GM23338 (cell line): ENCODE measurements at regions not wholly inside any gene's neighbourhood (a gene's known extent, or its start where the extent isn't known, plus 50 kb on each side); places are given as distances from the start of the nearest gene placed in this dataset.

ENCODE experiments used
- CREB1 ChIP-seq: fragments of 250-450 bp; sonication (Bioruptor Pico); IDR thresholded peaks from 2 replicates; pipeline ENCODE4 v1.5.0; 2020; ENCODE audit warnings: low read depth, mild to moderate bottlenecking, moderate library complexity
- EZH2 ChIP-seq: fragments of 200-600 bp; sonication (generic); IDR thresholded peaks from one replicate; pipeline ENCODE4 v1.8.0; 2017; ENCODE audit warnings: antibody characterized with exemption, mild to moderate bottlenecking, low read depth; ENCODE audit not compliant: unreplicated experiment
- EZH2phosphoT487 ChIP-seq: fragments of 200-600 bp; sonication (generic); IDR thresholded peaks from one replicate; pipeline ENCODE4 v1.8.1; 2018; ENCODE audit warnings: antibody characterized with exemption; ENCODE audit not compliant: unreplicated experiment
- JUNB ChIP-seq: IDR thresholded peaks from one replicate; pipeline ENCODE4 v1.6.1; 2016; ENCODE audit warnings: antibody characterized with exemption; ENCODE audit not compliant: unreplicated experiment
- NANOG ChIP-seq: IDR thresholded peaks from 2 replicates; pipeline ENCODE4 v1.6.1; 2016; ENCODE audit warnings: antibody characterized with exemption, borderline replicate concordance
- POLR2AphosphoS5 ChIP-seq: IDR thresholded peaks from 2 replicates; pipeline ENCODE4 v1.6.1; 2016; ENCODE audit warnings: antibody characterized with exemption, low read depth
- TF ChIP-seq, protein P1 (sequence below), 2 experiments: fragments of 200-600 bp in 1 of 2; sonication (generic) in 1 of 2; conservative IDR thresholded peaks; 2 replicates each; pipeline versions ENCODE4 v1.5.1 to v1.6.1; 2016 to 2017; ENCODE audit warnings: antibody characterized with exemption in 2 of 2, low read depth in 2 of 2, mild to moderate bottlenecking in 2 of 2, moderate library complexity in 1 of 2
- TF ChIP-seq, protein P2 (sequence below): IDR thresholded peaks from 2 replicates; pipeline ENCODE4 v1.6.1; 2016; ENCODE audit warnings: antibody characterized with exemption
- TF ChIP-seq, protein P3 (sequence below): IDR thresholded peaks from one replicate; pipeline ENCODE4 v1.6.1; 2018; ENCODE audit warnings: antibody characterized with exemption; ENCODE audit not compliant: unreplicated experiment

GRCh38 chr16:72262711-72263110 is 90.8 kb upstream of the PMFBP1 start:
- TF ChIP-seq, protein P1, sequence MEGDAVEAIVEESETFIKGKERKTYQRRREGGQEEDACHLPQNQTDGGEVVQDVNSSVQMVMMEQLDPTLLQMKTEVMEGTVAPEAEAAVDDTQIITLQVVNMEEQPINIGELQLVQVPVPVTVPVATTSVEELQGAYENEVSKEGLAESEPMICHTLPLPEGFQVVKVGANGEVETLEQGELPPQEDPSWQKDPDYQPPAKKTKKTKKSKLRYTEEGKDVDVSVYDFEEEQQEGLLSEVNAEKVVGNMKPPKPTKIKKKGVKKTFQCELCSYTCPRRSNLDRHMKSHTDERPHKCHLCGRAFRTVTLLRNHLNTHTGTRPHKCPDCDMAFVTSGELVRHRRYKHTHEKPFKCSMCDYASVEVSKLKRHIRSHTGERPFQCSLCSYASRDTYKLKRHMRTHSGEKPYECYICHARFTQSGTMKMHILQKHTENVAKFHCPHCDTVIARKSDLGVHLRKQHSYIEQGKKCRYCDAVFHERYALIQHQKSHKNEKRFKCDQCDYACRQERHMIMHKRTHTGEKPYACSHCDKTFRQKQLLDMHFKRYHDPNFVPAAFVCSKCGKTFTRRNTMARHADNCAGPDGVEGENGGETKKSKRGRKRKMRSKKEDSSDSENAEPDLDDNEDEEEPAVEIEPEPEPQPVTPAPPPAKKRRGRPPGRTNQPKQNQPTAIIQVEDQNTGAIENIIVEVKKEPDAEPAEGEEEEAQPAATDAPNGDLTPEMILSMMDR (conservative IDR thresholded peaks at IDR 0.05; ENCODE audit: low read depth in 2 of 2): no peak
- no peak for TF ChIP-seq EZH2phosphoT487
- TF ChIP-seq, protein P2, sequence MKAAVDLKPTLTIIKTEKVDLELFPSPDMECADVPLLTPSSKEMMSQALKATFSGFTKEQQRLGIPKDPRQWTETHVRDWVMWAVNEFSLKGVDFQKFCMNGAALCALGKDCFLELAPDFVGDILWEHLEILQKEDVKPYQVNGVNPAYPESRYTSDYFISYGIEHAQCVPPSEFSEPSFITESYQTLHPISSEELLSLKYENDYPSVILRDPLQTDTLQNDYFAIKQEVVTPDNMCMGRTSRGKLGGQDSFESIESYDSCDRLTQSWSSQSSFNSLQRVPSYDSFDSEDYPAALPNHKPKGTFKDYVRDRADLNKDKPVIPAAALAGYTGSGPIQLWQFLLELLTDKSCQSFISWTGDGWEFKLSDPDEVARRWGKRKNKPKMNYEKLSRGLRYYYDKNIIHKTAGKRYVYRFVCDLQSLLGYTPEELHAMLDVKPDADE: no peak
- TF ChIP-seq, protein P3, sequence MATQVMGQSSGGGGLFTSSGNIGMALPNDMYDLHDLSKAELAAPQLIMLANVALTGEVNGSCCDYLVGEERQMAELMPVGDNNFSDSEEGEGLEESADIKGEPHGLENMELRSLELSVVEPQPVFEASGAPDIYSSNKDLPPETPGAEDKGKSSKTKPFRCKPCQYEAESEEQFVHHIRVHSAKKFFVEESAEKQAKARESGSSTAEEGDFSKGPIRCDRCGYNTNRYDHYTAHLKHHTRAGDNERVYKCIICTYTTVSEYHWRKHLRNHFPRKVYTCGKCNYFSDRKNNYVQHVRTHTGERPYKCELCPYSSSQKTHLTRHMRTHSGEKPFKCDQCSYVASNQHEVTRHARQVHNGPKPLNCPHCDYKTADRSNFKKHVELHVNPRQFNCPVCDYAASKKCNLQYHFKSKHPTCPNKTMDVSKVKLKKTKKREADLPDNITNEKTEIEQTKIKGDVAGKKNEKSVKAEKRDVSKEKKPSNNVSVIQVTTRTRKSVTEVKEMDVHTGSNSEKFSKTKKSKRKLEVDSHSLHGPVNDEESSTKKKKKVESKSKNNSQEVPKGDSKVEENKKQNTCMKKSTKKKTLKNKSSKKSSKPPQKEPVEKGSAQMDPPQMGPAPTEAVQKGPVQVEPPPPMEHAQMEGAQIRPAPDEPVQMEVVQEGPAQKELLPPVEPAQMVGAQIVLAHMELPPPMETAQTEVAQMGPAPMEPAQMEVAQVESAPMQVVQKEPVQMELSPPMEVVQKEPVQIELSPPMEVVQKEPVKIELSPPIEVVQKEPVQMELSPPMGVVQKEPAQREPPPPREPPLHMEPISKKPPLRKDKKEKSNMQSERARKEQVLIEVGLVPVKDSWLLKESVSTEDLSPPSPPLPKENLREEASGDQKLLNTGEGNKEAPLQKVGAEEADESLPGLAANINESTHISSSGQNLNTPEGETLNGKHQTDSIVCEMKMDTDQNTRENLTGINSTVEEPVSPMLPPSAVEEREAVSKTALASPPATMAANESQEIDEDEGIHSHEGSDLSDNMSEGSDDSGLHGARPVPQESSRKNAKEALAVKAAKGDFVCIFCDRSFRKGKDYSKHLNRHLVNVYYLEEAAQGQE: no peak
- TF ChIP-seq NANOG: no peak
- TF ChIP-seq EZH2: no peak
- TF ChIP-seq POLR2AphosphoS5: no peak
- no peak for TF ChIP-seq JUNB
- no peak for TF ChIP-seq CREB1
